Islet precursor cell (in vitro differentiated cells): ENCODE measurements at regions not wholly inside any gene's neighbourhood (a gene's known extent, or its start where the extent isn't known, plus 50 kb on each side); places are given as distances from the start of the nearest gene placed in this dataset.

Experiments used
- DNase-seq: peaks from one replicate; pipeline ENCODE4 v3.0.0-alpha.2; 2018

DNA sequence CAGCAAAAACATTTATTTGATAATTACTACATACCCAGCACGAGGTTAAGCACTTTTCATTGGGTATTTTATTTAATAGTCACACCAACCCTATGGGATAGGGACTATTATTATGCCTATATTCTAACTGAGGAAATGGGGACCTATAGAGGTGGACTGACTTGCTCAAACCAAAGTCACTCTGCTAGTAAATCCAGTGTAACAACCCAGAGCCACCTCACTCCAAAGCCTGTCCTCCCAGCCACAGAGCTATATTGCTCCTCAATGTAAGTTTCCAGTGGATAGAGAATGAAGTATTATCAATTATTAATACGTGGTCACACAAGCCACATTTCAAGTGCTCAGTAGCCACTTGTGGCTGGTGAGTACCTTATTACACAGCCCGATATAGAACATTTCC, 97.5 kb downstream of the RGS2 start:
- no peak for DNase-seq

GRCh38 chr1:192907545-192908243, 98.9 kb downstream of the RGS2 start:
- DNase-seq: no peak

DNA sequence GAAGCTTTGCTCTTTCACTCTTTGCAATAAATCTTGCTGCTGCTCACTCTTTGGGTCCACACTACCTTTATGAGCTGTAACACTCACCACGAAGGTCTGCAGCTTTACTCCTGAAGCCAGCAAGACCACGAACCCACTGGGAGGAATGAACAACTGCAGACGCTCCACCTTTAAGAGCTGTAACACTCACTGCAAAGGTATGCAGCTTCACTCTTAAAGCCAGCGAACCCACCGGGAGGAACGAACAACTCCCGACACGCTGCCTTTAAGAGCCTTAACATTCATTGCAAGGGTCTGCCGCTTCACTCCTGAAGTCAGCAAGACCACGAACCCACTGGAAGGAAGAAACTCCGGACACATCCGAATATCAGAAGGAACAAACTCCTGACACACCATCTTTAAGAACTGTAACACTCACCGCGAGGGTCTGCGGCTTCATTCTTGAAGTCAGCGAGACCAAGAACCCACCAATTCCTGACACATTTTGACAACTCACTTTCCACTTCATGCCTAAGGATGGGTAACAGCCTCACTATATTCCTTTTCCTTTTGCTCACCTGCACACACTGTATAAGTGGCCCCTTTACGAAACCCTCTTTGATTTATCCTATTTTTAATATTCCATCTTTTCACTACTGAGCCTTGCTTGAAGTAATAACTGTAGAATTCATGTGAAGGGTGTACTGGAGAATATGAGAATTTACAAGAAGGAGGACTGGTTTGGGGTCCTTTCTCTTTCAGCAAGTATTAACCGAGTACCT, 103.2 kb downstream of the RGS2 start:
- peak; percentile 89 for DNase-seq

DNA sequence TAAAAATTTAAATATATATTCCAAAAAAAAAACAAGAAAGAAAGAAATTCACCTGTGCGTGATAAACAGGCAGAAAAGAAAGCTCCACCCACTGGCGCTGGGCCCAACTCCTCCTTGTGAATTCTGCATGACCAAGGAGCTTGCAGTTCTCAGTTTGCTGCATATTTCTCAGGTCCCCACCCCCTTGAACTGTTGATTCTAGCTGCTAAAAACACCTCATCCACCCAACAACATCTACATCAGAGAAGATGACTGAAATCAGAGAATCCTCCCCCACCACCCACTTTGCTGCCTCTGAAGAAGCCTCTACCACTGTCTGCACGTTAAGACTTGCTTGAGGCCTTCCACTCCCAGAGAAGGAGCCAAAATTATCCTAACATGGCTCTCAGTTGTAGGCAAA, 104.8 kb downstream of the RGS2 start:
- no peak for DNase-seq

GRCh38 chr1:192914092-192914491, 105.3 kb downstream of the RGS2 start:
- no peak for DNase-seq

- no peak for DNase-seq
Measured at GRCh38 chr1:192914696-192915095, 105.9 kb downstream of the RGS2 start.

DNA sequence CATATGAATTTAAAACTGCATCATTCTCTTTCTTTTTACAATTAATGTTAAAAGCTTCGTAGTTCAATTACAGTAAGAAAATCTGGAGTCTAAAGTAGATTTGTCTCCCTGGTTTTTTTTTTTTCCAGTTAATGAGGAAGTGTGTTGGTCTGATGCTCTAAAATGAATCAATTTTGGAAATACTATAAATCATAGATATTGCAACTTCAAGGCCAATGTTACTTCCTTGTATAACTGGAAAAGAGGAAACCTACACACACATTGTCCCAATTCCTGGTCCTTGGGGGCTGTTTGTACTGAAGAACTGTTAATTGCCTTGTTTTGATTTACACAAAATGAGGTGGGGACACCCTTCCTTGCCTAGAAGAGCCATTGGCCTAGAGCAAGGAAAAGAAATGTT, 107.2 kb downstream of the RGS2 start:
- DNase-seq: no peak

- no peak for DNase-seq
Measured at GRCh38 chr1:192918259-192918658, 109.4 kb downstream of the RGS2 start.

- no peak for DNase-seq
Measured at GRCh38 chr1:192920412-192920811, 111.6 kb downstream of the RGS2 start.

DNA sequence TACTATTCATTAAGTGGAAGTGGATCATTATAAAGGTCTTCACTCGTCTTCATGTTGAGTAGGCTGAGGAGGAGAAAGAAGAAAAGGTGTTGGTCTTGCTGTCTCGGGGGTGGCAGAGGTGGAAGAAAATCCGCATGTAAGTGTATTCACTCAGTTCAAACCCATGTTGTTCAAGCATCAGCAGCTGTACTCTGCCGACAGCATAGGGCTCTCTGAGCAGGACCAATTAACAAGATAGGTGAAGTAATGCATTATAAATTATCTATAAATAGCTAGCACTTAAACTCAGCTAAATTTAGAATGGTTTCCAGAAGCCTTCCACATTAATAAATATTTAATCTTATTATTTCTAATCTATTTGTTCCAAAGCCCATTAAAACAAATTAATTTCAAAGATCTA, 116.8 kb downstream of the RGS2 start:
- DNase-seq: no peak

DNA sequence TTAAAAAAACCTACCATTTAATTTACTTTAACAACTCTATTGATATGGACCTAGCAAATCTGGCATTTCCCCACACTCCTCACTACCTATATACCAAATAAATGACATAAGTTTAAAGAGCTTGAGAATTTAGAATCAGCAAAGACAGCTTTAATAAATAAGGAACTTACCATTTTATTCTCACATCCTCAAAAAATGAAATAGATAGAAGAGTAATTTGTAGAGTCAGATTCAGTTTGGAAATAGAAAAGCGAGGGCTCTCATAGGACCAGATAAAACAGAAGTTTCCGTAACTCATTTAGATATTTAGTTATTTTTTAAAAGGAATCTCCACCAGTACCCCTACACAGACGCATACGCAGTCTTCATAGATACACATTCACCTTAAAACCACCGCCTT, 117.9 kb downstream of the RGS2 start:
- no peak for DNase-seq

GRCh38 chr1:192927496-192927895, 118.7 kb downstream of the RGS2 start:
- DNase-seq: no peak

GRCh38 chr1:192929597-192929996, 120.8 kb downstream of the RGS2 start:
- DNase-seq: no peak

GRCh38 chr1:192933744-192934143, 124.9 kb downstream of the RGS2 start:
- no peak for DNase-seq

- no peak for DNase-seq
Measured at GRCh38 chr1:192936313-192937018, 122.7 kb downstream of the UCHL5 start.

DNA sequence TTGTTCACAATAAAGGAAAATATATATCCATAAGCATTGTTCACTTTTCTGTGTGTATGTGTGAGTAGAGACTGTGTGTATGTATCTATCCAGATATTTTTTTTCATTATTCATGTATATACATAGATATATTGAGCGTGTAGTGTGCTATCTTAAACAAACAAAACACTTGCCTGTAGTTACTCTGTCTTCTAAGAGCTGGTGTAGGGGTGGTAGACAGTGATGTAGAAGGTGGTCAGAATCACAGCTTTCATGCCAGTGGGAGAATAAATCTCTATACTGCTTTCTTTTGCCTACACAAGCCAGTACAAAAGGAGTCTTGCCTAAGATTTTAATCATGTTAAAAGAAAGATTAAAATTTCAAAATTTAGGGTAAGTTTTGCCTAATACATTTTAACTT, 122.0 kb downstream of the UCHL5 start:
- DNase-seq: no peak

DNA sequence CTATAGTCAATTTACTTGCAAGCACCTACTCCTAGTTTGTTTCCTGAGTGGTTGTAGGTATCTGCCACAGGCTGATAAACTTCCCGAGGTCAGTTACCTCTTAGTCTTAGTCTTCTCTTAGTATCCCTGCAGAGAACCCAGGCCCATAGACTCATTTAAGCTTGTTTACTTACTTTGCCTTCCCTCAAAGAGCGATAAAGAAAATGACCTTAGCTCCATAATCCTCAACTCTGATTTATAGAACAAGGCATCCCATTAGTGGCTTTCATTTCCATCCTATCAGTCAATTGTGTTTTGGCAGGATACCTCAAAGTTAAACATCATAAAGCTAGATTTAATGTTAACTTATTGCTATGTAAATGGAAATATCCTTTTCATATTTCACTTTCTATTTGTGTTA, 119.7 kb downstream of the UCHL5 start:
- no peak for DNase-seq

DNA sequence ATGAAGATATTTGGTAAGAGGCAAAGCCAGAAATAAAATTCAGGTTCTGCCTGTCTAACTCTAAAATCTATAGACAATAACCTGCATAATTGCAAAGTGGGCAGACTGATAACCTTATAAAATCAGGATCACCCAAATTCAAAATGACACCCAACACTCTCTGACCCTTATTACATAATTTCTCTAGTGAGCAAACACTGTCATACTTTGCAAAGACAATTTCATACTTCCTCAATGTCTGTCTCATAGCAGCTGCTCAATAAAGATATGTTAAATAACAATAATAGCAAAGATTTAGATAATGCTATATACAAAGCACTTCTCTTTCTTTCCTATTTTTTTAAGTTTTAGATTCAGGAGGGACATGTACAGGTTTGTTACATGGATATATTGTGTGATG, 118.5 kb downstream of the UCHL5 start:
- DNase-seq: no peak

GRCh38 chr1:192941722-192942411, 117.3 kb downstream of the UCHL5 start:
- no peak for DNase-seq

GRCh38 chr1:192943108-192943507, 116.1 kb downstream of the UCHL5 start:
- no peak for DNase-seq

GRCh38 chr1:192943522-192943921, 115.6 kb downstream of the UCHL5 start:
- DNase-seq: no peak

DNA sequence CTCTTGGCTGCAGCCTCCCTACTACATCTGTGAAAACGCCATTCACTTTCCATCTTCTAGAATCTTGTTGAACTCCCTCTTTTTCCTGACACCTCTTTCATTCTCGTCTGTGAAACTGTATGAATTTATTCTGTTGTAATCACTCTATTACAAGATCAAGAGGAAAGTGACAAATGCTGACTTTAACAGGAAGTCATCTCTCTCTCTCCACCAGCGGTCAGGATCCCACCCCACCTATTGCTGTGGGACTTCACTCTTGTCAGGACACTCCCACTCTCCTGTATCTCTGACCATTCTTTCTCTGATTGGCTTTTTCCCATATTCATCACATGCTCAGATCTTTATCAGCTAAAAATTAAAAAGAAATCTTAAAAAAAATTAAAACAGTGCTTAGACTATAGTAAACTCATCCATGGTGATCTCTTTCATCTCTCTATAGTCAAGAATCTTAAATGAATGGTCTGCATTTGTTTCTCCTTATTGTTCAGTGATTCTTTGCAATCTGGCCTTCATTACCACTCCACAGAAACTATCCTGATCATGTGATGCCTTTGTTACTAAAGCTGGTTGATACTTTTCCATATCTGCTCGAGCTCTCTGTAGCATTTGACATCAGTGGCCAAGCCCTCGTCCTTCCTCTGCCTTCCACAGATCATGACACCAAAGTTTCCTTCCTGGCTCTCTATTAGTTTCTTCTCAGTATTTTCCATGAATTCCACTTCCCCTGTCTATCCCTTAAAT, 113.6 kb downstream of the UCHL5 start:
- no peak for DNase-seq

DNA sequence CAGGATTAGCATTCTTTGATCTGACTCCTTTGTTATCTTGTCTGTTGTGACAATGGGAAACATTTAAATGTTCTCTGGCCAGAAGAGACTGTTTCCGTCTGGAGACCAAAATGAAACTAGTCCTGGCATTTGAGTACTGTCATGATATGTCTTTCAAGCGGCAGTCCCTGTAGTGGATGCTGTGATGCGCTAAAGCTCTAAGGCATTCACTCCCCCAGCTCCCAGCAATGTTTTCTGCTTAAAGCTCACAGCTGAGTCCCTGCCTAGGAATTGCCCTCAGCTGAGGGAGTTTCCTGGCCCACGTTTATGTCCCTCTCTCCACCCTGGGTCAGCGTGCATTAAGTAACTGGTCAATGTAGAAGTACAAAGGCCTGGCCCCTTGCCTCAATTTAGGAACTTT, 109.4 kb downstream of the UCHL5 start:
- DNase-seq: no peak
